ENCODE measurements at regions not wholly inside any gene's neighbourhood (a gene's known extent, or its start where the extent isn't known, plus 50 kb on each side); places are given as distances from the start of the nearest gene placed in this dataset.

DNA sequence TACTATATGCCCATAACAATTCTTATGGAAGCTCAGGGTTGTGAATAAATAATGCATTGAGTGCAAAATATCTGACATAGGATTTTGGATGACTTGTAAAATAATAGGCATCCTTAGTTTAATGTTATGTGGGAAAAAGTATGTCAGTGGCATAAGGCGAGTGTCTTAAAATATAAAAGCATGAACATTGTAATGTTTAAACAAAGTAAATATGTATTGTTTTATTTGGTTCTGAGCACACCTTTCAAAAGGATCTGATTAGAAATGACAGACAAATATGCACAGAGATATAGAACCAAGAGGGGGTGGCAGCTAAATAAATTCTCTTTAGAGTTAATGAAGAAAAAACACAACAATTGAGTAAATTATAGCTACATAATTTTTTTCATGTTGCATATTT, 51.3 kb upstream of the FOXP2 start:
- TF ChIP-seq, protein P1, sequence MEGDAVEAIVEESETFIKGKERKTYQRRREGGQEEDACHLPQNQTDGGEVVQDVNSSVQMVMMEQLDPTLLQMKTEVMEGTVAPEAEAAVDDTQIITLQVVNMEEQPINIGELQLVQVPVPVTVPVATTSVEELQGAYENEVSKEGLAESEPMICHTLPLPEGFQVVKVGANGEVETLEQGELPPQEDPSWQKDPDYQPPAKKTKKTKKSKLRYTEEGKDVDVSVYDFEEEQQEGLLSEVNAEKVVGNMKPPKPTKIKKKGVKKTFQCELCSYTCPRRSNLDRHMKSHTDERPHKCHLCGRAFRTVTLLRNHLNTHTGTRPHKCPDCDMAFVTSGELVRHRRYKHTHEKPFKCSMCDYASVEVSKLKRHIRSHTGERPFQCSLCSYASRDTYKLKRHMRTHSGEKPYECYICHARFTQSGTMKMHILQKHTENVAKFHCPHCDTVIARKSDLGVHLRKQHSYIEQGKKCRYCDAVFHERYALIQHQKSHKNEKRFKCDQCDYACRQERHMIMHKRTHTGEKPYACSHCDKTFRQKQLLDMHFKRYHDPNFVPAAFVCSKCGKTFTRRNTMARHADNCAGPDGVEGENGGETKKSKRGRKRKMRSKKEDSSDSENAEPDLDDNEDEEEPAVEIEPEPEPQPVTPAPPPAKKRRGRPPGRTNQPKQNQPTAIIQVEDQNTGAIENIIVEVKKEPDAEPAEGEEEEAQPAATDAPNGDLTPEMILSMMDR (IDR thresholded peaks at IDR 0.05) = no peak
- no peak for TF ChIP-seq POLR2A (IDR thresholded peaks at IDR 0.05)

Measured in adrenal gland (tissue), 5 donors.